ENCODE measurements at regions not wholly inside any gene's neighbourhood (a gene's known extent, or its start where the extent isn't known, plus 50 kb on each side); places are given as distances from the start of the nearest gene placed in this dataset.
A peak's percentile ranks its signal among the peaks of the same experiment; 100 is the strongest.

- no peak for TF ChIP-seq CTCF (IDR thresholded peaks at IDR 0.05)
- no peaks in the 10 kb centered on the region for H3K9me3 Mint-ChIP-seq
- H3K4me1 Mint-ChIP-seq, result peaks cover 53% of the 10 kb centered on the region
- no peak overlapping the region for H3K27ac Mint-ChIP-seq
- no peak for DNase-seq
- peaks cover 13% of the 10 kb centered on the region for H3K27me3 Mint-ChIP-seq (ENCODE audit: low read depth, poor library complexity)
- H3K36me3 Mint-ChIP-seq (ENCODE audit: low read depth), result no peaks in the 10 kb centered on the region
- no peak overlapping the region for H3K4me3 Mint-ChIP-seq
Observed at GRCh38 chr2:20530520-20530919, 83.6 kb downstream of the RHOB start.

- Mint-ChIP-seq H3K36me3 (ENCODE audit: low read depth) (no peaks in the 10 kb centered on the region), H3K9me3 (no peaks in the 10 kb centered on the region), H3K4me3 (no peak overlapping the region), H3K27me3 (ENCODE audit: low read depth, poor library complexity) (peaks cover 15% of the 10 kb centered on the region), H3K27ac (no peak overlapping the region), H3K4me1 (peaks cover 54% of the 10 kb centered on the region)
- no peak for TF ChIP-seq CTCF (IDR thresholded peaks at IDR 0.05)
- DNase-seq, result no peak
Observed at GRCh38 chr2:20531633-20532262, 84.9 kb downstream of the RHOB start.

- no peak for DNase-seq
- Mint-ChIP-seq H3K4me1 (peaks cover 65% of the 10 kb centered on the region), H3K27ac (no peak overlapping the region), H3K36me3 (ENCODE audit: low read depth) (no peaks in the 10 kb centered on the region), H3K9me3 (no peaks in the 10 kb centered on the region), H3K4me3 (no peak overlapping the region), H3K27me3 (ENCODE audit: low read depth, poor library complexity) (peaks cover 15% of the 10 kb centered on the region)
- TF ChIP-seq CTCF (IDR thresholded peaks at IDR 0.05), result no peak
Observed at GRCh38 chr2:20532634-20533437, 86.0 kb downstream of the RHOB start.

- H3K4me1 Mint-ChIP-seq, result peaks cover 77% of the 10 kb centered on the region
- no peaks in the 10 kb centered on the region for H3K9me3 Mint-ChIP-seq
- no peak for DNase-seq
- no peak for TF ChIP-seq CTCF (IDR thresholded peaks at IDR 0.05)
- H3K27me3 Mint-ChIP-seq (ENCODE audit: low read depth, poor library complexity), result peaks cover 11% of the 10 kb centered on the region
- H3K36me3 Mint-ChIP-seq (ENCODE audit: low read depth), result no peaks in the 10 kb centered on the region
- H3K27ac Mint-ChIP-seq, result no peak overlapping the region
- peak overlapping the region; percentile 21 for H3K4me3 Mint-ChIP-seq
Observed at GRCh38 chr2:20533993-20534622, 87.2 kb downstream of the RHOB start.

GRCh38 chr2:20534913-20535801 is 88.3 kb downstream of the RHOB start:
- Mint-ChIP-seq H3K27me3 (ENCODE audit: low read depth, poor library complexity) (peaks cover 11% of the 10 kb centered on the region), H3K4me1 (peaks cover 85% of the 10 kb centered on the region), H3K9me3 (no peaks in the 10 kb centered on the region), H3K36me3 (ENCODE audit: low read depth) (no peaks in the 10 kb centered on the region), H3K4me3 (no peak overlapping the region), H3K27ac (no peak overlapping the region)
- DNase-seq, result no peak
- no peak for TF ChIP-seq CTCF (IDR thresholded peaks at IDR 0.05)
